ENCODE measurements at regions not wholly inside any gene's neighbourhood (a gene's known extent, or its start where the extent isn't known, plus 50 kb on each side); places are given as distances from the start of the nearest gene placed in this dataset.

DNA sequence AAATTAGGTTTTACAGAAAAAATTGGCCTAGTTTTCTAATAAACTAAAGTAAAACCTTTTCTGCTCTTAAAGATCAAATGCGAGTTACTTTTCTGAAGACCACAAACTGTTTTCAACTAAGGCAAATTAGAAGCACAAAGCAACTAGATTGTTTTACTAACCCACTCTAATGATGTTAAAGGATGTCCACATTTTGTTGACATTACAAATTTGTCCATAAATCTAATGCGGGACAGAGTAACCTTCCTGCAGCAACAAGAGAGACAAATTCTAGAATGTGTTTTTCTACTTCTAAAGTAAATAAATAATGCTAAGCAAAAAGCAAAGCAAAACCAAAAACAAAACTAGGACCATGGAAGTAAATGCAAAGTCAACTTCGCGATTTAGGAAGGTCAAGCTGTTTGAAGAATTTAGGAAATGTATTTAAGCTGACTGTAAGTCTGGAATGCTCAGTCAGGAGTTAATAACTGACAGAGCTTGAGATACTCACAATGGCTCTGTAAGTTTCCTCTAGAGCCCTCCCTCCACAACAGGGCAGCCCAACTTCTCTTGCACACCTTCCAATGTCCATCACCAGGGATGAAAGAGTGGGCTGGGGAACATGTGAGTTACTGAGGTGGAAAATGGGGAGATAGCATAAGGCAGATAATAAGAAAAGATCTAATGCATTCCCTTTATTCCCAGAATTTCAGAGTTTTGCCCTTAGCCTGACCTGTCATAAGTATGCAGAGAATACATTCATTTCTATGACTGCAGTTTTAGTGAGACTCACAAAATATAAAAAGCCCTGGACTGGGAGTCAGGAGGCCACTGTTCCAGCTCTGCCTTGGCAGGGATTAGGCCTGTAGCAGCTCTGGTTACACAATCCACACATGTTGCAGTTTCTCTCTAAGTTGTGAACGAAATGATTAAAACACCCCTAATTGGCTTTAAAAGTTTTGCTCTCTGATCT lies 158.8 kb downstream of the FOXA2 start:
- Histone ChIP-seq H3K27me3 (ENCODE audit: low read length) (no peaks in the 10 kb centered on the region), H3K4me3 (ENCODE audit: insufficient read depth, low read length, poor library complexity, severe bottlenecking) (no peak overlapping the region), H3K9me2 (replicated peaks; ENCODE audit: insufficient read depth, low read length) (no peaks in the 10 kb centered on the region), H3K4me2 (ENCODE audit: low read depth, low read length, poor library complexity, severe bottlenecking) (no peak overlapping the region), H4K20me1 (ENCODE audit: low read depth, low read length) (no peaks in the 10 kb centered on the region), H3K27ac (ENCODE audit: low read depth, low read length) (no peak overlapping the region), H3K36me3 (ENCODE audit: low read length) (no peaks in the 10 kb centered on the region), H3K79me2 (ENCODE audit: insufficient read depth, low read length) (no peaks in the 10 kb centered on the region), H2AFZ (ENCODE audit: low read depth, low read length, severe bottlenecking) (no peak overlapping the region), H3K9ac (ENCODE audit: low read length) (no peak overlapping the region), H3F3A (ENCODE audit: insufficient read depth) (no peaks in the 10 kb centered on the region), H3K9me3 (ENCODE audit: insufficient read depth, low read length) (no peaks in the 10 kb centered on the region)
- TF ChIP-seq CTCF (IDR thresholded peaks at IDR 0.05; ENCODE audit: insufficient read depth, low read length, poor library complexity, severe bottlenecking) (no peak), EZH2phosphoT487 (conservative IDR thresholded peaks at IDR 0.05; ENCODE audit: low read length) (no peak)

DNA sequence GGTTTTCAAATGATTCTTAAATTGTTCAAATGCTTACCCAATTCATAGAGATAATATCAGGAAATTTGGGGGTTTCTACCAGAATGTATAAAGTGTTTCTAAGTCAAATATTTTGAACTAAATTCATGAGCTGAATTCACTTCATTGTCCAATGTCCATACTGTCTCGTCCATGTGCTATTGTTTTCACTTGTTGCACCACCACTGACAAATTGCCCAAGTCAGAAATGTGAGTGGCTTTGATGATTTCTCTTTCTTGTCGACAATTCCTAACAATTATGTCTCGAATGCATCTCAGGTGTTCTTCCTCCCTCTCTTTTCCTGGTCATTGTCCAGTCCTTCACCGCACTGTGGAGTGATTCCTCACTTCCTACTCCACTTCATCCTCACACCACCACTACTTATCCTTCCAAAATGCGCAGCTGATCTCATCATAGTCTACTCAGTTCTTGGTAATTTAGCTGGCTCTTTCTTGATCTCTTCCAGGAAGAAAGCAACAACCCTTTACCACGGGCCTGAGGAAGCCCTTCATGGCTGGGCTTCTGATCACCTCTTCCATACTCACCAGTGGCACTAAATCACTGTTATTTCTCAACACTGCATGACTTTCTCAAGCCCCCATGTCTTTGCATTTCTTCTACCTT lies 161.1 kb downstream of the FOXA2 start:
- H3K27ac ChIP-seq (ENCODE audit: low read depth, low read length): no peak overlapping the region
- H3K36me3 ChIP-seq (ENCODE audit: low read length): no peaks in the 10 kb centered on the region
- H3K9me3 ChIP-seq (ENCODE audit: insufficient read depth, low read length): no peaks in the 10 kb centered on the region
- no peaks in the 10 kb centered on the region for H3F3A ChIP-seq (ENCODE audit: insufficient read depth)
- no peaks in the 10 kb centered on the region for H4K20me1 ChIP-seq (ENCODE audit: low read depth, low read length)
- H2AFZ ChIP-seq (ENCODE audit: low read depth, low read length, severe bottlenecking): no peak overlapping the region
- H3K4me2 ChIP-seq (ENCODE audit: low read depth, low read length, poor library complexity, severe bottlenecking): no peak overlapping the region
- H3K9ac ChIP-seq (ENCODE audit: low read length): no peak overlapping the region
- H3K4me3 ChIP-seq (ENCODE audit: insufficient read depth, low read length, poor library complexity, severe bottlenecking): no peak overlapping the region
- TF ChIP-seq CTCF (IDR thresholded peaks at IDR 0.05; ENCODE audit: insufficient read depth, low read length, poor library complexity, severe bottlenecking) (no peak), EZH2phosphoT487 (conservative IDR thresholded peaks at IDR 0.05; ENCODE audit: low read length) (no peak)
- no peaks in the 10 kb centered on the region for H3K79me2 ChIP-seq (ENCODE audit: insufficient read depth, low read length)
- no peaks in the 10 kb centered on the region for H3K27me3 ChIP-seq (ENCODE audit: low read length)
- no peaks in the 10 kb centered on the region for H3K9me2 ChIP-seq (replicated peaks; ENCODE audit: insufficient read depth, low read length)

DNA sequence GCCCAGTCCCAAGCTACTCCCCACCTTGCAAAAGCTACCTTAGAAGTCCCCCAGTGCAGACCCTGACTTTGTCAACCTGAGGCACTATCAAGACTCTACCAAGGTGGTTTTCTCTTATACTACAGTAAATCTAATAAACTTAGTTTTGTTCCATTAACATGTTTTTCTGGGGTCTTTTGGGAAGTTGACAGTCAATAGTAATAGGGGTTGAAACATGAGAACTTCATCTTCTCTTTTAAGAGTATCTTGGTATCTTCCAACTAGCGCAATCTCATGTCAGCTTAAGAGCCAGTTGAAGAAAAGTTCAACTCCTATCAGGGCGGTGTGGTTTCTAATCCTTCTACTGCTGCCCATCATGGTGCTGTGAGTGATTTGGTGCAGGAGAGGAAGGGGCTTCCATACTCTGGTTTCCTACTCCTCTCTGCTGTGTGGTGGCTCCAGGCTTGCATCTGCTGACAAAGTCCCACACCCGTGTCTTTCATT lies 164.2 kb downstream of the FOXA2 start:
- Histone ChIP-seq H4K20me1 (ENCODE audit: low read depth, low read length) (no peaks in the 10 kb centered on the region), H3K27ac (ENCODE audit: low read depth, low read length) (no peak overlapping the region), H3K9ac (ENCODE audit: low read length) (no peak overlapping the region), H3K4me2 (ENCODE audit: low read depth, low read length, poor library complexity, severe bottlenecking) (no peak overlapping the region), H2AFZ (ENCODE audit: low read depth, low read length, severe bottlenecking) (no peak overlapping the region), H3K9me3 (ENCODE audit: insufficient read depth, low read length) (no peaks in the 10 kb centered on the region), H3F3A (ENCODE audit: insufficient read depth) (no peaks in the 10 kb centered on the region), H3K36me3 (ENCODE audit: low read length) (no peaks in the 10 kb centered on the region), H3K79me2 (ENCODE audit: insufficient read depth, low read length) (no peaks in the 10 kb centered on the region), H3K4me3 (ENCODE audit: insufficient read depth, low read length, poor library complexity, severe bottlenecking) (no peak overlapping the region), H3K27me3 (ENCODE audit: low read length) (no peaks in the 10 kb centered on the region), H3K9me2 (replicated peaks; ENCODE audit: insufficient read depth, low read length) (no peaks in the 10 kb centered on the region)
- TF ChIP-seq EZH2phosphoT487 (conservative IDR thresholded peaks at IDR 0.05; ENCODE audit: low read length) (no peak), CTCF (IDR thresholded peaks at IDR 0.05; ENCODE audit: insufficient read depth, low read length, poor library complexity, severe bottlenecking) (no peak)
